ENCODE measurements at regions not wholly inside any gene's neighbourhood (a gene's known extent, or its start where the extent isn't known, plus 50 kb on each side); places are given as distances from the start of the nearest gene placed in this dataset.

DNA sequence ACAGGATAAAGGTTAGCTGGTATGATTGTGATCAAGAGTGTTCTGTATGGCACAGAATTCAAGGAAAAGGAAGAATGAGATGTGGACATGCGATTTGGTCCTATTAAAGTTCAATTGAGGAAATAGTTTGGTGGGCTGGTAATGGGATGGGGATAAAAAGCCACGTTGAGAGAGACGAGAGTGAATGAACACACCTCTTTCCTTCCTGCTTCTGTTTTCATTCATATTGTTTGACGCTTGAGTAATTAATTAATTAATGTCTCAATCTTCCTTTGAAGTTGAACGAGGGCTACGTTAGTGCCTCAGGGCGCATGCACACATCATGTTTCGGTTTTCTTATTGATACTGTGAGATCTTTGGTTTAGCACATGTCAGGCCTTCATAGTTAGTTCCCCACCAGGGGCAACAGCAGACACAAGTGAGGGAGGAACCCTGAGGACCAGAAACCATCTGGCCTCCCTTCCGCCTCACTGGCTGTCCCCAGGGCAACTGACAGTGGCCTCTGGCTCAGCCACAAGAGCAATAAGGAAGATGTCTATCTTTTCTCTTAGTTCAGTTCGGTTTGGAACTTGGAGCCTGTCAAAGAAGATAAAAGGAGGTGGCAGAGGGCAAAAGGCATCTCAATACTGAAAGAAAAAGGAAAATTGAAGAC is 116.0 kb downstream of the LIPG start:
- no peak for TF ChIP-seq CTCF (IDR thresholded peaks at IDR 0.05; ENCODE audit: borderline replicate concordance, control extremely low read depth, extremely low read depth, insufficient read depth, missing control alignments)
- DNase-seq (ENCODE audit: low spot score), result no peak
- in situ Hi-C loops (cut with MboI; ENCODE audit: low sequenced_read_pairs, unreplicated experiment), result no loop called here

- no peak for TF ChIP-seq CTCF (IDR thresholded peaks at IDR 0.05; ENCODE audit: borderline replicate concordance, control extremely low read depth, extremely low read depth, insufficient read depth, missing control alignments)
- in situ Hi-C loops (cut with MboI; ENCODE audit: low sequenced_read_pairs, unreplicated experiment), result no loop called here
- DNase-seq (ENCODE audit: low spot score), result no peak
Observed at GRCh38 chr18:49677081-49677480, 115.2 kb downstream of the LIPG start.

DNA sequence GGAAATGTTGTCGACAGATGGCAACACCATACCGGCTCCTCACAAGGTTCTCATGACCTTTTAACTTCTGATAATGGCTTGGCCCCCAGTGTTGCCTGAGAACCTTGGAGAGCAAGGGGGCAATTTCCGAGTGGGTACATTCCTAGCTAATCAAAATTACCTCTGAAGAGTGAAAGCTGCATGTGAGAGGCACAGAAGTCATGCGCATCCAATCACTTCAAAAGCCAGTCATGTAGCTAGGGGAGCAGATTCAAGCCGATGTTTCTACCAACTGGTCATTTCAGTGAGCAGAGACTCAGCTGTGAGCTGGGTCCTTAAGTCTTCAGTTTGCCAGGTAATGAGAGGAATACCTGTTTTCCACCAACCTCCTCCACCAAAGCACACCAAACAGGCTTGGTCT is 111.4 kb downstream of the LIPG start:
- in situ Hi-C loops (cut with MboI; ENCODE audit: low sequenced_read_pairs, unreplicated experiment), result no loop called here
- DNase-seq (ENCODE audit: low spot score), result no peak
- no peak for TF ChIP-seq CTCF (IDR thresholded peaks at IDR 0.05; ENCODE audit: borderline replicate concordance, control extremely low read depth, extremely low read depth, insufficient read depth, missing control alignments)

GRCh38 chr18:49672853-49673252 is 111.0 kb downstream of the LIPG start:
- TF ChIP-seq CTCF (IDR thresholded peaks at IDR 0.05; ENCODE audit: borderline replicate concordance, control extremely low read depth, extremely low read depth, insufficient read depth, missing control alignments), result no peak
- in situ Hi-C loops (cut with MboI; ENCODE audit: low sequenced_read_pairs, unreplicated experiment), result no loop called here
- DNase-seq (ENCODE audit: low spot score), result no peak

DNA sequence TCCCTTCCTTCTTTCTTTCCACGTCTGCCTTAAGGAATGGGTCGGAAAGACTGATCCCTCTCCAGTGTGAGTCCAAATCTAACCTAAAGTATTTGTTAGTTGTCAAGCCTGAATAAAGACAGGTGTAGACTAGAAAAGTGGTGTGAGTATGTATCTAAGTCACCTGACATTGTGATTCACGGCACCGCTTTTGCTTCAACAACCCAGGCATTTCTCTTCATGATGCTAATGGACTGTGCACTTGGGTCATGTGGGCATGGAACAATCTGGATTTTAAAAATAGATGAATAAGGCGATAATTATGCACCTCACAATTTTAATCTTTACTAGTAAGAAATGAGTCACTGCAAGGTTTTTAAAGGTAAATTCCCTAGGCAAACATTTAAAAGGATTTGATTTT is 107.5 kb downstream of the LIPG start:
- in situ Hi-C loops (cut with MboI; ENCODE audit: low sequenced_read_pairs, unreplicated experiment), result no loop called here
- DNase-seq (ENCODE audit: low spot score), result no peak
- TF ChIP-seq CTCF (IDR thresholded peaks at IDR 0.05; ENCODE audit: borderline replicate concordance, control extremely low read depth, extremely low read depth, insufficient read depth, missing control alignments), result no peak

- in situ Hi-C loops (cut with MboI; ENCODE audit: low sequenced_read_pairs, unreplicated experiment), result no loop called here
- no peak for TF ChIP-seq CTCF (IDR thresholded peaks at IDR 0.05; ENCODE audit: borderline replicate concordance, control extremely low read depth, extremely low read depth, insufficient read depth, missing control alignments)
- no peak for DNase-seq (ENCODE audit: low spot score)
Observed at GRCh38 chr18:49668574-49669275, 106.9 kb downstream of the LIPG start.
